Karpas-422 (cell line): ENCODE measurements at regions not wholly inside any gene's neighbourhood (a gene's known extent, or its start where the extent isn't known, plus 50 kb on each side); places are given as distances from the start of the nearest gene placed in this dataset.

Experiments
- DNase-seq: peaks from one replicate; pipeline ENCODE4 v3.0.0-alpha.2; 2015
- H2AFZ ChIP-seq: fragments of 200-600 bp; sonication (generic); 2 replicates; pipeline ENCODE4 v1.6.1; 2014; ENCODE audit warnings: antibody characterized with exemption, low read length, mixed read lengths
- H3K27ac ChIP-seq: fragments of 200-600 bp; sonication (generic); 2 replicates; pipeline ENCODE4 v1.5.1; 2014; ENCODE audit warnings: mild to moderate bottlenecking, low read length, moderate library complexity
- H3K27me3 ChIP-seq: fragments of 200-600 bp; sonication (generic); 2 replicates; pipeline ENCODE4 v1.6.1; 2014; ENCODE audit warnings: low read length, mixed read lengths
- H3K36me3 ChIP-seq: fragments of 200-600 bp; sonication (generic); 2 replicates; pipeline ENCODE4 v1.6.1; 2014; ENCODE audit warnings: low read length, mixed read lengths; ENCODE audit not compliant: insufficient read depth
- H3K4me1 ChIP-seq: fragments of 200-600 bp; sonication (generic); 2 replicates; pipeline ENCODE4 v1.6.1; 2014; ENCODE audit warnings: mild to moderate bottlenecking, low read length, mixed read lengths
- H3K4me2 ChIP-seq: fragments of 200-600 bp; sonication (generic); 2 replicates; pipeline ENCODE4 v1.6.1; 2014; ENCODE audit warnings: low read length, low read depth, mild to moderate bottlenecking; ENCODE audit not compliant: poor library complexity, severe bottlenecking
- H3K4me3 ChIP-seq: fragments of 200-600 bp; sonication (generic); 2 replicates; pipeline ENCODE4 v1.5.1; 2014; ENCODE audit warnings: mild to moderate bottlenecking, antibody characterized with exemption, low read length, mixed read lengths
- H3K79me2 ChIP-seq: fragments of 200-600 bp; sonication (generic); 2 replicates; pipeline ENCODE4 v1.6.1; 2014; ENCODE audit warnings: mild to moderate bottlenecking, low read length, mixed read lengths
- H3K9ac ChIP-seq: fragments of 200-600 bp; sonication (generic); 2 replicates; pipeline ENCODE4 v1.6.0; 2014; ENCODE audit warnings: low read length
- H3K9me2 ChIP-seq: fragments of 200-600 bp; sonication (generic), shearing (Covaris generic); replicated peaks from 2 replicates; pipeline ENCODE4 v1.6.0; 2014; ENCODE audit warnings: mild to moderate bottlenecking, low read length, moderate library complexity; ENCODE audit not compliant: insufficient read depth
- H3K9me3 ChIP-seq: fragments of 300-700, 200-600 bp; sonication (generic); 2 replicates; pipeline ENCODE4 v1.6.1; 2014; ENCODE audit warnings: low read length, mixed read lengths
- H4K20me1 ChIP-seq: fragments of 200-600 bp; sonication (generic); 2 replicates; pipeline ENCODE4 v1.6.1; 2014; ENCODE audit warnings: mild to moderate bottlenecking, antibody characterized with exemption, low read length, low read depth; ENCODE audit not compliant: insufficient read depth

DNA sequence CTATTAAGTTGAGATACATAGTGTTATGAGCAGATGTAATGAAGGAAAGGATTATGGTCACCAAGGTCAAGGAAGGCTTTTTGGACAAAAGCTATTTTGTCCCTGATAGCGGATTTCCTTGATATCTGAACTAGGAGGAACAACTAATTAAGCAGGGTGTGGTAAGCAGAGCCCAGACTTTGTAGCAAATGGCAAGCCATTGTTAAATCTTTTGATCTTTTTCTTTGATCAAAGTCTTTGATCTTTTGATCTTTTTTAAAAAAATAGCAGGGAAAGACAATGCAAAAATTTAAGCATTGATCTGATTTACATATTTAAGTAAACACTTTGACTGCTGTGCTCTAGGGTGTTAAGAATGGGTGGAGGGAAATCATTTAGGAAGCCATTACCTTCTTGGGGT, 1242.0 kb downstream of the MAT2B start:
- Histone ChIP-seq H3K9ac (no peak overlapping the region), H3K9me3 (peaks cover 26% of the 10 kb centered on the region), H3K4me3 (no peak overlapping the region), H3K9me2 (no peaks in the 10 kb centered on the region), H3K27me3 (no peaks in the 10 kb centered on the region), H3K79me2 (no peaks in the 10 kb centered on the region), H3K4me2 (no peak overlapping the region), H4K20me1 (no peaks in the 10 kb centered on the region), H3K36me3 (no peaks in the 10 kb centered on the region), H2AFZ (no peak overlapping the region), H3K4me1 (no peaks in the 10 kb centered on the region), H3K27ac (no peak overlapping the region)
- DNase-seq, result no peak

DNA sequence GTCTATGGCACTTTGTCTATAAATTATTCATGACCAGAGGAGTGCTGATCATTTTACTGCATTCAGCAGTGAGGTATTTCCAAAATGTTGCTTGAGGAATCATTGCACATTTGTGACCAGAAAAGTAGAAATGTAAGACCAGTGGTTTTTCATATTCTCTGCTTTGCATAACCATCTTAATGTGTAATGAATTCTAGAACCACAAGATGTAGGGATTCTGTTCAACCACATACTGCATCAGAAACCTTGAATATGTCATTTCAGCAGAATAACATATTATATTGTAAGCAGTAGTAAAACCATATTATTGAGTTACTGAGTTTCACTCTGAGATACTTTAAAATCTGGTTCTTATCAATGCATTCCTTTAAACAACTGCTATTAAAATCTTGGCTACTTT, 1243.4 kb downstream of the MAT2B start:
- Histone ChIP-seq H3K27me3 (no peaks in the 10 kb centered on the region), H2AFZ (no peak overlapping the region), H3K4me1 (no peaks in the 10 kb centered on the region), H3K9me3 (peaks cover 24% of the 10 kb centered on the region), H3K27ac (no peak overlapping the region), H3K4me2 (no peak overlapping the region), H3K36me3 (no peaks in the 10 kb centered on the region), H3K9me2 (no peaks in the 10 kb centered on the region), H4K20me1 (no peaks in the 10 kb centered on the region), H3K9ac (no peak overlapping the region), H3K4me3 (no peak overlapping the region), H3K79me2 (no peaks in the 10 kb centered on the region)
- no peak for DNase-seq

DNA sequence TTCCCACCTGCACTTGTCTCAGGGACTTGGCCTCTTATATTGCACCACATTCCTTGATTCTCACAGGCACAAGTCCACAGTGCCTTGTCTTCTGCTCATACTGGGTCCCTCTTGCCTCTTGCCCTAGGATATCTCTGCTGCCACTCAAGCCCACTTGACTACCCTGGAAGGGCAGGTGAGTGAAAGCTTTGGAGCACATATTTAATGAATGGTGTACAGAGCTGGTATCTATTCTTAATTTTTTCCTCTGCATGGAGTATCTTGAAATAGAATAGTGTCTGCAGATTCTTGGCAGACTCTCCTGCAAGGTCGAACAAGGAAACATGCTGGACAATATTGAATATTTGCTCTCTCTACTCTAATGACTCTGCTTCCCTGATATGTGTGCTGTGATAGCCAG, 1248.0 kb downstream of the MAT2B start:
- Histone ChIP-seq H3K79me2 (no peaks in the 10 kb centered on the region), H3K4me3 (no peak overlapping the region), H3K36me3 (no peaks in the 10 kb centered on the region), H3K9me3 (peaks cover 19% of the 10 kb centered on the region), H3K9me2 (no peaks in the 10 kb centered on the region), H2AFZ (no peak overlapping the region), H4K20me1 (no peaks in the 10 kb centered on the region), H3K9ac (no peak overlapping the region), H3K4me1 (no peaks in the 10 kb centered on the region), H3K27ac (no peak overlapping the region), H3K4me2 (no peak overlapping the region), H3K27me3 (no peaks in the 10 kb centered on the region)
- DNase-seq, result no peak

DNA sequence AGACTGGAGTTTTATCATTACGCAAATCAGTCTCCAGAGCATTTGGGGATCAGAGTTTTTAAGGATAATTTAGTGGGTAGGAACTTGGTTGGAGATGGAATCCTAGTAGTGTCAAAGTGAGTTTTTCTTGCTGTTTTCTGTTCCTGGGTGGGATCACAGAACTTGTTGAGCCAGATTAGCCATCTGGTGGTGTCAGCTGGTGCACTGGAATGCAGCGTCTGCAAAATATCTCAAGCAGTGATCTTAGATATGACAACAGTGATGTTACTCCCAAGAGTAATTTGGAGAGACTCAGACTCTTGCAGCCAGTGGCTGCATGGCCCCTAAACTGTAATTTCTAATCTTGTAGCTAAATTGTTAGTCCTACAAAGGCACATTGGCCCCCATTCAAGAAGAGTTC, 1257.8 kb downstream of the MAT2B start:
- no peak overlapping the region for H2AFZ ChIP-seq
- no peak overlapping the region for H3K9ac ChIP-seq
- H3K36me3 ChIP-seq, result no peaks in the 10 kb centered on the region
- no peaks in the 10 kb centered on the region for H3K27me3 ChIP-seq
- no peaks in the 10 kb centered on the region for H3K9me2 ChIP-seq
- DNase-seq, result no peak
- no peaks in the 10 kb centered on the region for H3K4me1 ChIP-seq
- no peaks in the 10 kb centered on the region for H4K20me1 ChIP-seq
- no peaks in the 10 kb centered on the region for H3K79me2 ChIP-seq
- H3K9me3 ChIP-seq, result peaks cover 18% of the 10 kb centered on the region
- H3K4me3 ChIP-seq, result no peak overlapping the region
- no peak overlapping the region for H3K4me2 ChIP-seq
- no peak overlapping the region for H3K27ac ChIP-seq

DNA sequence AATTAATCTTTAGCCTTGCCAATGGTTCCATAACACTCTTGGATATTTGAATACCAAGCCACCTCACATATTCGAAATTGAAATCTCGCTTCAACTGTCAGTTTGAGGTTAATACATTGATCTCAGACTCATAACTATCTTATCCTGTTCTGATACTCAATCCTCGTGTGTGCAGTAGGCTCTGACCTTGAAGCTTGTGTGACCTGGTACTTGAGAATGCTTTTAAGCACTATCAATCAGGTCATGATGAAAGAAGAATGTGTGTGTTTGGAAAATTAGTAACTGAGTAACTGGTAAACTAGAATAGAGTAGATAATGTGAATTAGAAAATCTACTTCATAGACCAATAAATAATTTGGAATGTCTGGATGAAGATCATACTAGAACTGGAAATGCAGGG, 1266.7 kb downstream of the MAT2B start:
- H3K36me3 ChIP-seq, result no peaks in the 10 kb centered on the region
- no peak overlapping the region for H3K27ac ChIP-seq
- no peaks in the 10 kb centered on the region for H3K27me3 ChIP-seq
- no peak for DNase-seq
- H4K20me1 ChIP-seq, result no peaks in the 10 kb centered on the region
- H3K9me2 ChIP-seq, result no peaks in the 10 kb centered on the region
- H3K4me2 ChIP-seq, result no peak overlapping the region
- H3K79me2 ChIP-seq, result no peaks in the 10 kb centered on the region
- no peak overlapping the region for H3K4me3 ChIP-seq
- H3K9ac ChIP-seq, result no peak overlapping the region
- peaks cover 18% of the 10 kb centered on the region for H3K9me3 ChIP-seq
- no peak overlapping the region for H2AFZ ChIP-seq
- no peaks in the 10 kb centered on the region for H3K4me1 ChIP-seq

DNA sequence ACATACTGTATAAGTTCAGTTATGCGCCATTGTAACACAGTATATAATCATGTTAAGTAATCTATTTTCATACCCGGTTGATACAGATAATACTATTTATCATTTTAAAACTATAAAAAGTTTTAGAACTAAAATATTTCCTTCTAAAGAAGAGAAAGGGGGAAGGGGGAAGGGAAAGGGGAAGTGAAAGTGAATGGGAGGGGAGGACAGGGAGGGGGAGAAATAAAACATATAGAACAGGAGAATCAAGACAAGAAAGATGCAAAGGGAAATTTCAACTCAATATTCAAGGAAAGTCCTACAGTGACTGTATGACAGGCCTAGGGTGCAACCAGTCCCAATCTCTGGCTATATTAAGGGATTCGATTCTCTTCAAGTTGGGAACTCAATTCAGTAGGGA, 1278.8 kb downstream of the MAT2B start:
- no peaks in the 10 kb centered on the region for H3K79me2 ChIP-seq

DNA sequence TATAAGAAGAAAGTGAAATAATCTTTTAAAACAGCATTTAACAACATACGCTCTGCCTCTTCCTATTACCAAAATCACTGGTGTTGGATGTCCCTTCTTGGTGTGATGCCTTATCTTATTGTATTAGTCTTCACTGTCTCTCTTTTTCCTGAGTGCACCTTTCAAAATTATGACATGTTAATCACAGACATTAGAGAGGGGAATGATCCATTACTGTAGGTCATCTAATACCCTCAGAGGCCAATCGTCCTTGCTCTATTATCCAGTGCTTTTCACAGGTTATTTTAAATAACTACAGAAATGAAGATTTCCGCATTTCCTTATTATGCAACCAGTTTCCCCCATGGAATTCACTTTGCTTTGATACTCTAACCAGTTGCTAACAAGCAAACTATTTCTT, 1292.7 kb downstream of the MAT2B start:
- no peak overlapping the region for H3K4me2 ChIP-seq
- no peaks in the 10 kb centered on the region for H3K9me2 ChIP-seq
- no peaks in the 10 kb centered on the region for H3K36me3 ChIP-seq
- peaks cover 9% of the 10 kb centered on the region for H3K9me3 ChIP-seq
- H3K9ac ChIP-seq, result no peak overlapping the region
- no peak overlapping the region for H3K27ac ChIP-seq
- no peaks in the 10 kb centered on the region for H3K4me1 ChIP-seq
- H3K4me3 ChIP-seq, result no peak overlapping the region
- H2AFZ ChIP-seq, result no peak overlapping the region
- H4K20me1 ChIP-seq, result no peaks in the 10 kb centered on the region
- H3K27me3 ChIP-seq, result no peaks in the 10 kb centered on the region
- no peaks in the 10 kb centered on the region for H3K79me2 ChIP-seq
- DNase-seq, result no peak

More for the DNA sequence above, 1278.8 kb downstream of the MAT2B start:
- Histone ChIP-seq H3K9me2 (no peaks in the 10 kb centered on the region), H3K27me3 (no peaks in the 10 kb centered on the region), H3K36me3 (no peaks in the 10 kb centered on the region), H3K4me3 (no peak overlapping the region), H3K4me1 (no peaks in the 10 kb centered on the region), H4K20me1 (no peaks in the 10 kb centered on the region), H3K9ac (no peak overlapping the region), H3K9me3 (peaks cover 9% of the 10 kb centered on the region; the same call in 1 of the 2 replicates), H3K4me2 (no peak overlapping the region), H2AFZ (no peak overlapping the region), H3K27ac (no peak overlapping the region)
- no peak for DNase-seq

DNA sequence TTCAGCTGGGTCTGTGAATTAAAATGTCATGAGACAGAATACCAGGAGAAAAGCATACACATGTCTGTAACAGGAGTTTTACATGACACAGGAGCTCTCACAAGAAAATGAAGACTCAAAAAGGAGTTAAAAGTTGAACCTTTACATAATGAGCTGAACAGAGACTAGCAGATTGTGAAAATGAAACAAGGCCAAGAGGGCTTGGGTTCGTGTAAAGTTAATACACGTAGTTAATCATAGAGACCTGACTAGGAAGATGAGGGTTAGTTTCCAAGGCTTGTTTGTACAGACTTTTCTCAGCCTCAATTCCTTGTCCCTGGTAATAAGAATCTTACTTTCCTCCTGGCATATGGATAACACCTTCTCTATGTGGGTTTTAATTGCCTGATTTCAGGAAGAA, 1294.0 kb downstream of the MAT2B start:
- no peak for DNase-seq
- no peak overlapping the region for H2AFZ ChIP-seq
- H3K9ac ChIP-seq, result no peak overlapping the region
- no peaks in the 10 kb centered on the region for H3K36me3 ChIP-seq
- H3K4me1 ChIP-seq, result no peaks in the 10 kb centered on the region
- no peaks in the 10 kb centered on the region for H3K79me2 ChIP-seq
- no peaks in the 10 kb centered on the region for H3K9me2 ChIP-seq
- no peak overlapping the region for H3K4me2 ChIP-seq
- H4K20me1 ChIP-seq, result no peaks in the 10 kb centered on the region
- no peak overlapping the region for H3K4me3 ChIP-seq
- H3K27me3 ChIP-seq, result no peaks in the 10 kb centered on the region
- peaks cover 9% of the 10 kb centered on the region for H3K9me3 ChIP-seq
- H3K27ac ChIP-seq, result no peak overlapping the region

DNA sequence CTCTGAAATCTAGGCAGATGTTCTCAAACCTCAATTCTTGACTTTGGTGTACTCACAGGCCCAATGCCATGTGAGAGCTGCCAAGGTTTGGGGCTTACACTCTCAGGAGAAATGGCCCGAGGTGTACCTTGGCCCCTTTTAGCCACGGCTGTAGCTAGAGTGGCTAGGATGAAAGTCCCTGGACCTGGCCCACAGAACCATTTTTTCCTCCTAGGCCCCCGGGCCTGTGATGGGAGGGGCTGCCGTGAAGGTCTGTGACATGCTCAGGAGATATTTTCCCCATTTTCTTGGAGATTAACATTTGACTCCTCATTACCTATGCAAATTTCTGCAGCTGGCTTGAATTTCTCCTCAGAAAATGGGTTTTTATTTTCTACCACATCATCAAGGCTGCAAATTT, 1296.5 kb downstream of the MAT2B start:
- Histone ChIP-seq H3K4me2 (no peak overlapping the region), H3K27ac (no peak overlapping the region), H2AFZ (no peak overlapping the region), H3K4me1 (no peaks in the 10 kb centered on the region), H3K4me3 (no peak overlapping the region), H3K9me2 (no peaks in the 10 kb centered on the region), H3K36me3 (no peaks in the 10 kb centered on the region), H3K27me3 (no peaks in the 10 kb centered on the region), H3K9me3 (peaks cover 4% of the 10 kb centered on the region), H3K79me2 (no peaks in the 10 kb centered on the region), H3K9ac (no peak overlapping the region), H4K20me1 (no peaks in the 10 kb centered on the region)
- no peak for DNase-seq
